B cell (primary cell): ENCODE measurements at regions not wholly inside any gene's neighbourhood (a gene's known extent, or its start where the extent isn't known, plus 50 kb on each side); places are given as distances from the start of the nearest gene placed in this dataset.

Experiments used
- CTCF ChIP-seq: fragments of 200-600 bp; IDR thresholded peaks from one replicate; pipeline ENCODE4 v1.8.0; 2022; ENCODE audit warnings: antibody characterized with exemption, mild to moderate bottlenecking
- EZH2 ChIP-seq: IDR thresholded peaks from 2 replicates; pipeline ENCODE4 v1.6.1; 2012; ENCODE audit warnings: borderline replicate concordance, low read depth, mild to moderate bottlenecking, moderate library complexity, low read length; ENCODE audit not compliant: insufficient read depth, poor library complexity, severe bottlenecking

GRCh38 chr7:153532326-153532725 lies 519.9 kb upstream of the DPP6 start:
- TF ChIP-seq CTCF, result no peak
- no peak for TF ChIP-seq EZH2
